ENCODE measurements at regions not wholly inside any gene's neighbourhood (a gene's known extent, or its start where the extent isn't known, plus 50 kb on each side); places are given as distances from the start of the nearest gene placed in this dataset.
"Not testable (repeated sequence)": the region's sequence is repeated elsewhere in the genome, so short reads cannot be mapped to it uniquely, and the experiment has no call there.

DNA sequence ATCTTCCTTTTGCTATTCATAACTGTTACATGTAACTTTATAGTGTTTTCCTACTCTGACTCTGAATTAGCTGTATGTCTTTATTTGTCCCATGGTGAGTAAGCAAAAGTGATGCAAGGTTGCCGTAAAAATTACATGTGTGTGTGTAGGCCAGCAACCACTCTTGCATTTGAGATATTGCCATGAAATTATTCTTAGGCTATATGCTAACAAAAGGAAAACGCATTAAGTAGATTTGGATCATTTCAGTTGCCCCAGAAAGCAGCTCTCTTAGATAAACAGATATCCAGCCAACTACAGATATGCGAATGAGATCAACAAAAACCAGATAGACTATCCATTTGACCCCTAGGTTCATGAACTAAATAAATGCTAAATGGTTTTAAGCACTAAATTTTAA lies 73.6 kb downstream of the CYLC2 start:
- DNase-seq = no peak

DNA sequence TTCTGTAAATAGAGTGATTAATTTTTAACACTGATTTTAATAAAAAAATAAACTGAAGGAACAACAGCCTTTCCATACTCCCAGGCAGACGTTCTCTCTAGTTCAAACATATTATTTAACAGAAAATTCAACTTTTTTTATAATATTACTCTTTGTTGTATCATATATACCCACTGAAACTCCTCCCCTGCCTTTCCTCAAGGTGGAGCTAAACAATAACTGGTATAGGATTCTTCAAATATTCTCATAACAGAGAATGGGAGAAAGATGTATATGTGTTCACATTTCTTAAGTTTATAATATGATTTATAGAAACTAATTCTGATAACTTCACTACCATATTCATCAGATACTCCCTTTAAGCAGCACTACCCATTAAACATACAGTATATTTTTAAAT lies 83.4 kb downstream of the CYLC2 start:
- DNase-seq = no peak

DNA sequence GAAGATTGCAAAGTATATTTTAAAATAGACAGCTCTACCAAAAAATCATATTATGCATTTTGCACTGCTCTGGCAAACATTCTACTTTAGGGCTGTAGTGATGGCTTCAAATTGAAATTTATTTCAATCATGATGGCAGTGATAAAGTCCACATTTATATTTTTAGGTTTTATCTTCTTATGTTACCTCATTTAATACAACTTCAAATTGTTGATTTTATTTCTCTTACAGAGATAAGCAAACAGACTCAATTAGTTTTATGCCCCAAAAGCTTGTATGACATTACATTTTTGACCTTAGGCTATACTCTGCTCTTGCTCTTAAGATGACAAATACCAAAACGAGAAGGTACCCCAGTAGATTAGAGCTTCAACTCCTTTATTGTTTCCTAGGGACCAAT lies 87.4 kb downstream of the CYLC2 start:
- DNase-seq = no peak

DNA sequence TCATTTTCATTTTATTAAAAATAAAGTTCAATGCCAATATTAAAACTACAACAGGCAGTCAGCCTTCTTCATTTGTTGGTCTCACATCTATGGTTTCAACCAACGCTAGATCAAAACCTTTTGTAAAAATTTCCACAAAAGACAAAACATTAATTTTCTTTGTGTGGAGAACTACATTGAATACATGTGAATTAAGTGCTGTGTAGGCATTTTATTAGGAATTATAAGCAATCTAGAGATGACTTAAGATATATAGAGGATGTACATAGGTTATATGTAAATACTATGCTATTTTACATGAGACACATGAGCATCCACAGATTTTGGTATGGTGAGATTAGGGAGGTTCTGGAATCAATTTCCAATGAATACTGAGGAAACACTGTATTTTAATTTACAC lies 94.2 kb downstream of the CYLC2 start:
- no peak for DNase-seq

DNA sequence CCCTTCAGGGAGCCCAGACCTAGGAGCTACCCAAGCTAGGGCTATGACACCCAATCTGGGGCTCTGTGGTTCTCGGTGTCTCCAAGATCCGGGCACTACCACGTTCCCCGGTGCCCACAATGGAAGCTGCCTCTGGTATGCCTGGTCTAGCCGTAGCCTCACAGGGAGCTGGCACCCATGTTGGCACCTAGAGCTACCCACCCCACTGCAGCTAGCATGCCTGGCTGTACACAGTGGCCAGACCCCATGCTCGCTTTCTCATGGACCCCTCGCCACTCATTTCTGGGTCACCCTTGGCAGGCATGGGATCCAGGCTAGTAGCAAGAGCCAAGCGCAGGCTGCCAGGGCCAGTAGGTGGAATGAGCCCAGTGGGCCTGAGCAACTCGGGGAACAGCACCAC lies 109.0 kb downstream of the CYLC2 start:
- no peak for DNase-seq

DNA sequence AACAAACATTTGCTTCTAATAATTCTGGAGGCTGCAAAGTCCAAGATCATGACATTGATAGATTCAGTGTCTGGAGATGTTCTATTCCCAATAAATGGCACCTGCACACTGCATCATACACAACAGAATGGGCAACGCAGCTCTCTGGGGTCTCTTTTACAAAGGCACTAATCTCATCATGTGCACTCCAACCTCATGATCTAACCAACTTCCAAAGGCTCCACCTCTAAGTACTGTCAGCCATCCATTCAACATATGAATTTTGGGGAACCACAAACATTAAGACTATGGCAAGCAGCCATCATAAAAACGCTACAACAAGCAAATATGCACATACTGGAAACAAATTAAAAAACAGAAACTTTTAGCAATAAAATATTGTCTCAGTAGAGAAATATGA lies 121.1 kb downstream of the CYLC2 start:
- DNase-seq = no peak

DNA sequence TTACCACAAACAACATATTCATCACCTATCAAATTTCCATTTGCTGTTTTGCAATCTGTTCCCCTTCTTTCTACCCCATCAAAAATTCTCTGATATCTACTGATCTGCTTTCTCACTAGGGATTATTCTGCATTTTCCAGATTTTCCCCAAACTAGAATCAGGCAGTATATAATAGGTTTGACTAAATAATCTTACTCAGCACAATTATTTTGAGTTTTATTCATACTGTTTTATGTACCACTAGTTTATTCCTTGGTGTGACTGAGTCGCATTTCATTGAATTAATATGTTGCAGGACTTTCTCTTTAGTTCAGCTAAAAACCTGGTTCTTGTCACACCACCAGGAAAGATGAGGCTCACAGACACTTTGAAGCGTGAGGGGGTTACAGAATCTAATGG lies 131.4 kb downstream of the CYLC2 start:
- no peak for DNase-seq

DNA sequence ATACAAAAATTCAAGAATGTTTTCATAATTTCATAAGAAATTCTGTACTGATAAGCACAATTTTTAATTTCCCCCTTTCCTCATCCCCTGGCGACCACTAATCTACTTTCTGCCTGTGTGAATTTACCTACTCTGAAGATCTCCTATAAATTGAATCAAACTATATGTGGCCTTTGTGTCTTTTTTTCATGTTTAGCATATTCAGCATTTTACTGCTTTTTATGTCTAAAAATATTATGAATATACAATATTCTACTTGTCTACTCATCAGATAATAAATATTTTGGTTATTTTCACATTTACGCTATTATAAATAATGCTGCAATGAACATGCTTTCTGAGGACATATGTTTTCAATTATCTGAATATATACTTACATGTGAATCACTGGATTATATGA lies 144.8 kb downstream of the CYLC2 start:
- DNase-seq = no peak

DNA sequence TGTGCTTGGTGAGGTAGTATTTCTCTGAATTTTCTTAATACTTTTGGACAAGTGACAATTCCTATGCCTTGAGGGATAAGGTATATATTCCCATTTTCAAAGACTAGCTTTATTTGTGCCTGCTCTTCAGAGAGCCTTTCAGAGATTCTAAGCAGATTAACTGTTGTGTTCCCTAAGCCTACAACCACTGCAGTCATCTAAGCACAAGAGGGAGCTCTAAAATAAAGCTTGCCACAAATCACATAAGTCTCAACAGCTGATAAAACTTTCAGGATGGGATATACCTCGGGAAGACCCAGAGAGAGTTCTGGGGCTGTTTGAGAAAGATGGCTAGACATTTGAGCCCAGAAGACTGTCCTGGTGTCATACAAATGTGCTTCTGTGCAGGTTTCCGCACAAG lies 157.3 kb downstream of the CYLC2 start:
- DNase-seq = no peak

DNA sequence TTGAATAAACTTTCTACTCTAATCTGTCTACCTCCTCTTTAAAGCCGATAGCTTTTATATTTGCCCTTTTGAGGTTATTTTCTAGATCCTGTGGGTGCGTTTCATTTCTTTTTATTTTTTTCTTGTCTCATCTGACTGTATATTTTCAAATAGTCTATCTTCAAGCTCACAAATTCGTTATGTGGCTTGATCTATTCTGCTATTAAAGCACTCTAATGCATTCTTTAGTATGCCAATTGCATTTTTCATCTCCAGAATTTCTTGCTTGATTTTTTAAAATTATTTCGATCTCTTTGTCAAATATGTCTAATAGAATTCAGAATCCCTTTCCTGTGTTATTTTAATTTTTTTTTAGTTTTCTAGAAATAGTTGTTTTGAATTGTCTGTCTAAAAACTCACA lies 172.4 kb downstream of the CYLC2 start:
- DNase-seq = no peak

DNA sequence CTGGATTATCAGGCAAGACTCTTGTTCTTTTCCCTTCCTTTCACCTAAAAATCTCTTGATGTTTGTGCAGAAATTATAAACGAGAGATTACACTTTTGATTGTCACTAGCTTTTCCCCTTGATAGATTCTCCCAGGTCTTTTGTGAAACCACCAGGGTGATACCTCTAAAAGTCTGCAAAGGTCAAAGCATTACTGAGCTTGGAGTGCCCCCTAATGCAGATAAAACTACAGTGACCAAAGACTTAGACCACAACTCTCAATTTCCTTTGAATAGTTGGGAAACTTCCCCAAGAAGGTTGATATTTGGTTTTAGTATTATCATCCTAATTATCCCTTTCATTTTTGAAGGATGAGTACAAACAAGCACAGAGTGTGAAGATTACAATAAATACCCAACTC lies 173.1 kb downstream of the CYLC2 start:
- no peak for DNase-seq

DNA sequence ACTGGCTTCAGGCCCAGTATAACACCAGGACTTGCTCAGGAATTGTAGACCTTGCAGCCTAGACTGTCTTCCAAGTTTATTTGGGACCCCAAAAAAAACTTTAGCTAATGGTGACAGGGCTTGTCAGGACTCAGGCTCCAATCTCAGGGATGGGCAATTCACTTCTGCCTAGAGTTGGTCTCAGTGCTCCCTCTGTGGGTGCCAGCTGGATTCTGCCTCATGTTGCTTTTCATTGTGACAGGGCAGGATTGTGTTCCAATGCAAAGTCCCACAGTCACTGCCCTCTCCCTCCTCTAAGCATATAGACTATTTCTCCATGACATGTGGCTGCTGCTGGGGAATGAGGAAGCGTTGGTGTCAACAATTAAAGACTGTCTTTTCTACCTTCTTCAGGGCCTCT lies 174.7 kb downstream of the CYLC2 start:
- no peak for DNase-seq

DNA sequence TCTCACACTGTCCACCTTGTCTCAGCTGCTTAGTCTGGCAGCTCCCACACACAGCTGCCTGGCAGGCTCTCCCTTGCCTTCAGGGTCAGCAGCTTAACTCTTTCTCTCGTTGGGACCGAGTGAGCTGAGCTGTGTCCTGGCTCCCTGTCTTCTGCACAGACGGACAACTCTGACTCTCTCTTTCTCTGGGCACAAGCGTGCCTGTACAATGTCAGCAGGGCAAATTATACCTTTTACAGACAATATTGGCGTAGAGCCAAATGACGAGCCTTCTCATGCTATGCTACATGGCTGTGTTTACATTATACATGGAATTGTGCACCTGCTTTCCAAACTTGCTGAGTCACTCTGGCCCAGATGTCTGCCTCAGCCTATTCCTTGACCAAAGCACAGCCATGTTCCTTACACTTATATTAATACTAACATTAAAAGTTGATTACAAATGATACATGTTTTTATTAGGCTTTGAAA lies 188.6 kb downstream of the CYLC2 start:
- no peak for DNase-seq

DNA sequence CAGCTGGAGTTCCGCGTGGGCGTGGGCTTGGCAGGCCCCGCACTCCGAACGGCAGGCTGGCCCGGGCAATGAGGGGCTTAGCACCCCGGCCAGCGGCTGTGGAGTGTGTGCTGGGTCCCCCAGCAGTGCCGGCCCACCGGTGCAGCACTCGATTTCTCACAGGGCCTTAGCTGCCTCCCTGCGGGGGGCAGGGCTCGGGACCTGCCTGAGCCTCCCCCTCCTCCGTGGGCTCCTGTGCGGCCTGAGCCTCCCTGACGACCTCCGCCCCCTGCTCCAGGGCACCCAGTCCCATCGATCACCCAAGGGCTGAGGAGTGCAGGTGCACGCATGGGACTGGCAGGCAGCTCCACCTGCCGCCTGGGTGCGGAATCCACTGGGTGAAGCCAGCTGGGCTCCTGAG lies 191.8 kb downstream of the CYLC2 start:
- no peak for DNase-seq

DNA sequence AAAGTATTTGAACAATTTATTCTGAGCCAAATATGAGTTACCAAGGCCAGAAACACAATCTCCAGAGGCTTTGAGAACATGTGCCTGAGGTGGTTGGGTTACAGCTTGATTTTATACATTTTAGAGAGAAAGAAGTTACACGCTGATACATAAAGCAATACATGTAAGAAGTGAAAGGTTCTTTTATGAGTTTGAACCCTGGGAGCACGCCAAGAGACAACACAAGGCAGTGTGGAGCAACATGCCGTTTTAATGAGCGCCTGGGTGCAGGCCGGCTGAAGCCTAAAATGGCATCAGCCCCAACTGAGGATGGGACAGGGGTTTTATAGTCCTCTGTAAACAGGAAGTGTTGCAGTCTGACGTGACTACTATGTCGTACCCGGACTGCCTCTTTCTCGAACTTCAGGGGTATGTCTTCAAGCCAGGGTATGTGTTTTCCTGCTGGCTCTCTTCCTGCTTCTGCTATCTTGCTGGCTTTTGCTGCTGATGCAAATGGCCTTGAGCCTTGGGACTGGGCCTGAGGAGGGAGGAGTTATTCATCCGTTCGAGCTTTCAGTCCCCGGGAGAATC lies 193.7 kb downstream of the CYLC2 start:
- DNase-seq = no peak

DNA sequence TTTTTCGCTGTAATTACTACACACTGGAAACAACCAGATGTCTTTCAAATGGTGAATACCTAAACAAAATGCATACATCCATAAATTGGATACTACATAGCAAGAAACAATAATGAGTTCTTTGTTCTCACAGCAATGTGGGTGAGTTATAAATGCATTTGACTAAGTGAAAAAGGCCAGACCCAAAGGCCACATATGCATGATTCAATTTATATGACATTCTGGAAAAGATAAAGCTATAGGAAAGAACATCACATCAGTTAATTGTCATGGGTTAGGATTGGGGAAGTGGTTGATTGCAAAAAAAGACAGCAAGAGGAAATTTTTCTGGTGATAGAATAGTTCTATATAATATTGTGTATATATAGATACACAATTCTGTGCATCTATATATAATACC lies 198.9 kb downstream of the CYLC2 start:
- DNase-seq = no peak

DNA sequence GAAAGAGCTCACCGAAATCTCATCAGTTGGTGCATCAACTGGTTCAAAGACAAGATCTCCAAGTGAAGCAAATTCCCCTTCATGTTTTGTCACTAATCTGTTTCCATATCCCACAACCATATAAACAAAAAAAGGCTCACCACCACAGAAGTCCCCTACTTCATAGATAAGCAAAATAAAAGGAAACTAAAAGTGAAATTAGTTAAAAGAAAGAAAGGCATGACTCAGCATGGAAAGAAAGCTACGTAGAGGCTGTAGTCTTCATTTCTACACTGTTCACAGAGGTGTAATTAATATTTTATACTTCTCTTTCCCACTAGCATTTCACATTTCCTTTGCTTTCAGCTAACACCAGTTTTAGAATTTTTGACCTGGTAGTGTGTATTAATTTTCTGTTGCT lies 208.0 kb downstream of the CYLC2 start:
- DNase-seq = no peak

DNA sequence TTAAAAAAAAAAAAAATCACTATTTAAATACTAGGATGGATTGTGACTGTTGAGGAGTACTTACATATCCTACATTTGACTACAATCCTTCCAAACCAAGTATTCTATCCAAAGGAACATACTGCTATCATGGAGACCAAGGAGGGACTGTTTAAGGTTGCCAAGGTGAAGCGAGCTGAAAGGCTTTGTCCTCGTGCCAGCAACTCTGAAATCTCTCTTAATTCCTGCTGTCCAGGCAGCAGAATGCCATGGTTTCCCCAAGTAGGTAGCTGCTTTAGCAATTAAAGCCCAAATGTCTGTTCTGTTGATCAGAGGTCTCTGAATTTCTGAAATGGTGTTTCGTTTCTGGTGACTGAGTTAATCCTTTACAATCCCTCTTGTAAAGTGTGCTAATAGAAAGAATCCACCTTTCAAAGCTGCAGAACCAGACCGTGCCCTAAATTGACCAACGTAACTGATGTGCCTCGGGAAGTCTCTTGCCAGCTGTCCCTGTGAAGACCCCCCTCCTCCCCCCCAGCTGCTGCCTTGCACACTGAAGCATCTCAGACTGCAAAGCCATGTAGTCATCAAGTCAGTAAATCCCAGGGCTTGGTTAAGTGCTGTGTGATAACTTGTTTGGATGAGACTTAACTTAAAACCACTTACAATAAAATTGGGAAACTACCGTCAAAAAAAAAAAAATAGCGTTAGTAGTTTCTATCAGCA lies 210.9 kb downstream of the CYLC2 start:
- not testable (repeated sequence) for DNase-seq

DNA sequence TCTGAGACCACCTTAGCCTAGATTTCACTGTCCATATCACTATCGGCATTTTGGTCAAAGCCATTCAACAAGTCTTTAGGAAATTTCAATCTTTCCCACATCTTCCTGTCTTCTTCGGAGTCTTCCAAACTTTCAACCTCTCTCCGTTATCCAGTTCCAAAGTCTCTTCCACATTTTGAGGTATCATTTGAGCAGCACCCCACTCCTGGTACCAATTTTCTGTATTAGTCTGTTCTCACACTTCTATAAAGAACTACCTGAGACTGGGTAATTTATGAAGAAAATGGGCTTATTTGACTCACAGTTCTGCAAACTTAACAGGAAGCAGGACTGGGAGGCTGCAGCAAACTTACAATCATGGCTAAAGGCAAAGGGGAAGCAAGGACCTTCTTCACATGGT lies 215.5 kb downstream of the CYLC2 start:
- no peak for DNase-seq

DNA sequence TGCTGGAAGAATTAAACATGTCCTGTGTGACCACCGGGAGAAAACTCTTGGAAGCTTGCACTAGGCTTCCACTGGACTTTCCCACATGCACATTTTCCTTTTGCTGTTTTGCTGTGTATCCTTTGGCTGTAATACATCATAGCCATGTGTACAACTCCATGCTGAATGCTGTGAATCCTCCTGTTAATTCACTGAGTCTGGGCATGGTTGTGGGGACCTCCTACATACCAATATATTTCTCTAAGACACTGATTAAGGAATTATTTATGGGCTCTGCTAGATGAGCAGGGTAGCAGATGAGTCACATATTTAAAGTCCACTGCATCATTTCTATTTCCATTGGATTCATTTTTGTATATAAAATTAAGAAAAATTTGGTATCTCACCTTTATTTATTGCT lies 220.1 kb downstream of the CYLC2 start:
- no peak for DNase-seq

DNA sequence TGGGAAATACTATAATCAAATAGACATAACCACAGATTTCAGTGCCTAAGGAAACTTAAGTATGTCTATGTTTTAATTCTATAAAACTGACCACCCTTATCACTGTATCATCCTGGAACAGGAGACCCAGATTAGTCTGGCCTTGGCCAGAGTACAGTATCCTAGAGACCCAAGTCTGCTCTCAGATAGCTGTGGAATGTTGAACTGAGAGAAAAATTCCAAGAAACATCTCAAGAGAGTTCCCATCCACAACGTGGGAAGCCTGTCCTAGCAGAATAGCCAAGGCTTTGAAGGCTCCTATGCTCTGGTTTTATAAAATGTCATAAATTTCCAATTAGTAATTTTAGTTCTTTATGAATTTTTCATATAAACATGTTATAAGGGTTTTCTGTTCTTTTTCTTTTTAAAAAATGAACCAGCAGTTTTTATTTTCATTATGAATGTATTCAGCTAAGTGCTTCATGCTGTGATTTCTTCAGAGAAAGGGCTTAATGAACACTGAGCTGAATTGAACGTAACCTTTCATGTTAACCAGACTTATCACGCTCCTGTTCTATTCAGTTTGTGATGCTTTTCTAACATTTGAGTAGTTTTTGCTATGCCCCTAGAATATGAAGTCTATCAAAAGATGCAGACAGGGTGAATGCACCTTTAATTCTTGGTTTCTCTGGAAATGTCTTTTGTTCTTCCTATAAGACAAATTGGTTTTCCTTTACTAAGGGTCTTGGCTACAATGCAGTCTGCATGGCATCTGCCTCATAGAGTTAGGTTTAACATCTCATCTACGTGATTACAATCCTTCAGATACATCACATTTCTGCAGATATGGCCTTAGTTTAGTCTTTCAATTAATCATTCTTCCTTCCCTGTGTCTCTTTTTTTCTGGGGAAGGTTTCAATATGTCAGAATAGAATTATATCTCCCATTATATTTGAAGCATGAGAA lies 230.8 kb downstream of the CYLC2 start:
- DNase-seq = no peak

DNA sequence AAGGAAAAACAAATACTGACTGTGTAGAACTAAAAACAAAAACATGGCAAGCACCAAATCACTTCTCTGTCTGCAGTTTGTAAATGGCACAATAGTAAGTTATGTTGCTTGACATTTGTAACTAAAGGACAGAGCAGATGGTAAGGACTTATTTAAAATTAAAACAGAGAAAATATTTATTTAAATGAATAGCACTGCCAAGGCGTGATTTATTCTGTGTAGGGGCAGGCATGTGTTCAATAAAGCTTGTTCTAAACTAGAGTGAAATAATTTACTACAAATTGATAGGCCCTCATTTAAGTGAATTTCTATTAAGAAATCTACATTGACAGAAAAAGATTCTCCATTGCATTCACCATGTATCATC lies 231.5 kb downstream of the CYLC2 start:
- DNase-seq = no peak

DNA sequence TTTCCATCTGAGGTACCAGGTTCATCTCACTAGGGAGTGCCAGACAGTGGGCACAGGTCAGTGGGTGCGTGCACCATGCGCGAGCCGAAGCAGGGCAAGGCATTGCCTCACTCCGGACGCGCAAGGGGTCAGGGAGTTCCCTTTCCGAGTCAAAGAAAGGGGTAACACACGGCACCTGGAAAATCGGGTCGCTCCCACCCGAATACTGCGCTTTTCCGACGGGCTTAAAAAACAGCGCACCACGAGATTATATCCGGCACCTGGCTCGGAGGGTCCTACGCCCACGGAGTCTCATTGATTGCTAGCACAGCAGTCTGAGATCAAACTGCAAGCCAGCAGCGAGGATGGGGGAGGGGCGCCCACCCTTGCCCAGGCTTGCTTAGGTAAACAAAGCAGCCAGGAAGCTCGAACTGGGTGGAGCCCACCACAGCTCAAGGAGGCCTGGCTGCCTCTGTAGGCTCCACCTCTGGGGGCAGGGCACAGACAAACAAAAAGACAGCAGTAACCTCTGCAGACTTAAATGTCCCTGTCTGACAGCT lies 242.5 kb downstream of the CYLC2 start:
- DNase-seq = not testable (repeated sequence)

All from renal pelvis (tissue), 1 donor.